ENCODE measurements at regions not wholly inside any gene's neighbourhood (a gene's known extent, or its start where the extent isn't known, plus 50 kb on each side); places are given as distances from the start of the nearest gene placed in this dataset.

DNA sequence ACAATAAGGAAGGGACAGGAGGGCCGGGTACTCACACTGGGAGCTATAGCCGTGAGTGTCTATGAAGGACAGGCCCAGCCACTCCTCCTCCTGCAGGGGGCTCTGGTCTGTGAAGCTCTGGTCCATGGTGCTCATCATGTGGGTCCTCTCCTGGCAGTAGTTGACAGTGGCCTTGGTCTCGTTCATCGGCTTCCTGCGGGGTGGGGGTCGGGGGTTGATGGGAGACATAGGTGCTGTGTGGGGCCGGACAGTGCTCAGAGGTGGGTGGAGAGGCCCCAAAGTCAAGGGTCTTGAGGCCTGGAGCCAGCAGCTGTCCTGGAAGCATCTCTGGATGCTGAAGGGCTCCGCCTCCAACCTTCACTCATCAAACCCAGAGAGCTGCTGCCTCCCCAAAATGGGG, 260.4 kb downstream of the PTPRU start:
- Histone ChIP-seq H3K27me3 (ENCODE audit: control insufficient read depth, insufficient read depth, low read length) (no peaks in the 10 kb centered on the region), H3K36me3 (ENCODE audit: control insufficient read depth, insufficient read depth, low read length) (no peaks in the 10 kb centered on the region)
- no peak for DNase-seq (ENCODE audit: low read depth)

DNA sequence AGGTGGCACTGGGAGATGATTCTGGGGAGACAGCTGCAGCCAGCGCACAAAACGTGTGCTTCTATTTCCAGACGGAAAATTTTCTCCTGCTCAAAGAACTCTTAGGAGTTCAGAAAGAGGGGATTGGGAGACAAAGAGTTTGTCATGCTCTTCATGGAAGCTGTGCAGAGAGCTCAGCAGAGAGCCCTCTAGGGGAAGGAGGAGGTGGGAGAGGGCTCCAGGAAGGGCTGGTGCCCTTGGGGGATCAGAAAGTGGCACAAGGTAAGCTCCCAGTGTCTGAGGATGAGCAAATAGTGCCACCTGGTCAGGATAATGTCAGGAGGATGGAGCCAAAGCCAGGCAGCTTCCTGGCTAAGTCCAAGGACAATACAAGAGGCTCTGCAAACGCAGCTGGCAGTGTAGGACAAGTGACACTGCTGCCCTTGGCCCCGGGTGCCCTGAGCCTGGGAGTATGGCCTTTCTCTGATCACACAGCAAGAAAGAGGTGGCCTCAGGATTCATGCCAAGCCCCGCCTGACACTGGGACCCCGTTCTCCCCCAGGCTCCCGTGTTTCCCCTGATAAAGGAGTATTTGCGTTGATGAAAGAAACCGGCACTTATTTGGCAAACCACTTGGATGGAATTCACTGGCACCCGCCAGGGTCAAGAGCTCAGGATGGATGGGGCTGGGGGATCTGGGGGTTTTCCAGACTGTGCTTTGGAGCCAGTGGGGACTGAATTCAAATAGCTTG, 254.0 kb downstream of the PTPRU start:
- DNase-seq (ENCODE audit: low read depth): no peak
- TF ChIP-seq, protein P1, sequence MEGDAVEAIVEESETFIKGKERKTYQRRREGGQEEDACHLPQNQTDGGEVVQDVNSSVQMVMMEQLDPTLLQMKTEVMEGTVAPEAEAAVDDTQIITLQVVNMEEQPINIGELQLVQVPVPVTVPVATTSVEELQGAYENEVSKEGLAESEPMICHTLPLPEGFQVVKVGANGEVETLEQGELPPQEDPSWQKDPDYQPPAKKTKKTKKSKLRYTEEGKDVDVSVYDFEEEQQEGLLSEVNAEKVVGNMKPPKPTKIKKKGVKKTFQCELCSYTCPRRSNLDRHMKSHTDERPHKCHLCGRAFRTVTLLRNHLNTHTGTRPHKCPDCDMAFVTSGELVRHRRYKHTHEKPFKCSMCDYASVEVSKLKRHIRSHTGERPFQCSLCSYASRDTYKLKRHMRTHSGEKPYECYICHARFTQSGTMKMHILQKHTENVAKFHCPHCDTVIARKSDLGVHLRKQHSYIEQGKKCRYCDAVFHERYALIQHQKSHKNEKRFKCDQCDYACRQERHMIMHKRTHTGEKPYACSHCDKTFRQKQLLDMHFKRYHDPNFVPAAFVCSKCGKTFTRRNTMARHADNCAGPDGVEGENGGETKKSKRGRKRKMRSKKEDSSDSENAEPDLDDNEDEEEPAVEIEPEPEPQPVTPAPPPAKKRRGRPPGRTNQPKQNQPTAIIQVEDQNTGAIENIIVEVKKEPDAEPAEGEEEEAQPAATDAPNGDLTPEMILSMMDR (IDR thresholded peaks at IDR 0.05; ENCODE audit: insufficient read depth, low read length, poor library complexity, severe bottlenecking): no peak
- H3K36me3 ChIP-seq (ENCODE audit: control insufficient read depth, insufficient read depth, low read length): no peaks in the 10 kb centered on the region
- H3K27me3 ChIP-seq (ENCODE audit: control insufficient read depth, insufficient read depth, low read length): peaks cover 2% of the 10 kb centered on the region
- H3K4me3 ChIP-seq (ENCODE audit: low read depth, low read length): no peak overlapping the region

More for the DNA sequence above, 260.4 kb downstream of the PTPRU start:
- no peak overlapping the region for H3K4me3 ChIP-seq (ENCODE audit: low read depth, low read length)
- TF ChIP-seq, protein P1 (IDR thresholded peaks at IDR 0.05; ENCODE audit: insufficient read depth, low read length, poor library complexity, severe bottlenecking): no peak

DNA sequence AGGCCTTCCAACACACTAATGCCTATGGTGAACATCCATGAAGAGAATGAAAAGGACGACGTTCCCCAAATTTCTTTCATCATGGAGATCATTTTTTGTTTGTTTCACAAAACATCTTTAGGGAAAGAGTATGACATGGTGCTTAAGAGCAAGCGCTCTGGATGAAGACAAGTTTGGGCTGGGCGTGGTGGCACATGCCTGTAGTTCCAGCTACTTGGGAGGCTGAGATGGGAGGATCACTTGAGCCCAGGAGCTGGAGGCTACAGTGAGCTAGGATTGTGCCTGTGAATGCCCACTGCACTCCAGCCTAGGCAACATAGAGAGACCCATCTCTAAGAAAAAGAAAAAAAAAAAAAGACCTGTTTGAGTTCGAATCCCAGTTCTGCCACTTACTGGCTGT, 253.1 kb downstream of the PTPRU start:
- no peak for DNase-seq (ENCODE audit: low read depth)
- no peaks in the 10 kb centered on the region for H3K36me3 ChIP-seq (ENCODE audit: control insufficient read depth, insufficient read depth, low read length)
- H3K4me3 ChIP-seq (ENCODE audit: low read depth, low read length): no peak overlapping the region
- TF ChIP-seq, protein P1 (IDR thresholded peaks at IDR 0.05; ENCODE audit: insufficient read depth, low read length, poor library complexity, severe bottlenecking): no peak
- peaks cover 4% of the 10 kb centered on the region for H3K27me3 ChIP-seq (ENCODE audit: control insufficient read depth, insufficient read depth, low read length)

DNA sequence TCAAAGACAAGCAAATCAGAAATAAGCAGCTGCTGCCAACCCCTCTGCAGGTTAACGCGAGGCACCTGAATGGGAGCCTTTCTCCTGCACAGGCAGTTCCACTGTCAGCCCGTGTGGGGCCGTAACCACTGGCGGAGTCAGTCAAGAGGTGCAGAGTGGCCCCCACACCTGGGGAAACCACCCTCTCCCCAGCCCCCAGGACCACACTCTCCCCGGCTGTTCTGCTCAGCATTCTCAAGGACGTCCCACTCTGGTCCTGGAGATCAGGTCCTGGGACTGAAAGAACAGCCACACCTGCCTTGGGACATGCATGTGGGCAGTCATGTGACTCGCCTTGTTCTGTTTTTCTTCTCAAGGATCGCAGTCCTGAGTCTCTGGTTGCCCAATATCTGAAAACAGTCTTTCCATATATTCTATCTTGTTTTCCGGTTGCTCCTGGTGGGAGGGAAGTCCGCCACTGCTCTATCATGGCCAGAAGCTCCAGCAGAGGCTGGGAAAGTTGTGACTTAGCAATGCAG, 252.5 kb downstream of the PTPRU start:
- no peak overlapping the region for H3K4me3 ChIP-seq (ENCODE audit: low read depth, low read length)
- DNase-seq (ENCODE audit: low read depth): no peak
- no peaks in the 10 kb centered on the region for H3K36me3 ChIP-seq (ENCODE audit: control insufficient read depth, insufficient read depth, low read length)
- H3K27me3 ChIP-seq (ENCODE audit: control insufficient read depth, insufficient read depth, low read length): peaks cover 5% of the 10 kb centered on the region
- TF ChIP-seq, protein P1 (IDR thresholded peaks at IDR 0.05; ENCODE audit: insufficient read depth, low read length, poor library complexity, severe bottlenecking): no peak

DNA sequence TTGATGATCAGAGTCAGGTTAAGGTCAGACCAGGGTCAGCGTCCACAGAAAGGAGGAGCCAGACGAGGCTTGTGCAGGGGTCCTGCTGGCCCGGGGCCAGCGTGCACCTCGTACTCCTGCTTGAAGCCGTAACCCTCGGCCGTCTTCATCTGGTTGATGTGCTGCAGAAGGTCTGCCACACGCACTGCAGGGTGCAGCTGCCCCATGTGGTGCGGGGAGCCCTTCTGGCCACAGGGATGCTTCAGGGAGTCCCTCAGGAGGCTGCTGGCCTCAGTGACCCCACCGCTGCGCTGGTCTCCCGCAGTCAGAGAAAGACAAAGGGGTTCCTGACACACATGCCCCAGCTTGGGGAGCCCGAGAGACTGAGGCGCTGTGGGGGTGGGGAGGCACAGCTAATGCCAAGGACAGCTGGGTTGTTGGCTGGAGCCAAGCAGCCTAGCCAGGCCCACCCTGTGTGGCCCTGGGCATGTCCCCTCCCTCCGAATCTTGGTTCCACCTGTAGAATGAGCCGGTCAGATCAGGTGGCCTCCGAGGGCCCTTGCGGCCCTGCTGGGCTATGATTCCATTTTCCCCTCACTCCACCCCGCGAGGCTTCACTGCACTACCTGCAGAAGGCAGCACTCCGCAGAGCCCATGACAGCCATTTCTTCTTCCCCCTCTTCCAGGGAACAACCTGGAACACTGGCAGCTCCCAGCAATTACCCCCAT, 251.9 kb downstream of the PTPRU start:
- H3K27me3 ChIP-seq (ENCODE audit: control insufficient read depth, insufficient read depth, low read length): peaks cover 5% of the 10 kb centered on the region
- no peak for DNase-seq (ENCODE audit: low read depth)
- TF ChIP-seq, protein P1 (IDR thresholded peaks at IDR 0.05; ENCODE audit: insufficient read depth, low read length, poor library complexity, severe bottlenecking): no peak
- H3K4me3 ChIP-seq (ENCODE audit: low read depth, low read length): no peak overlapping the region
- H3K36me3 ChIP-seq (ENCODE audit: control insufficient read depth, insufficient read depth, low read length): no peaks in the 10 kb centered on the region

All from kidney epithelial cell (primary cell).